ENCODE measurements at regions not wholly inside any gene's neighbourhood (a gene's known extent, or its start where the extent isn't known, plus 50 kb on each side); places are given as distances from the start of the nearest gene placed in this dataset.
"Not testable (repeated sequence)": the region's sequence is repeated elsewhere in the genome, so short reads cannot be mapped to it uniquely, and the experiment has no call there.

GRCh38 chrX:109782994-109783700 lies 50.1 kb upstream of the ACSL4 start:
- no peak for DNase-seq (ENCODE audit: low read depth in 2 of 2)

DNA sequence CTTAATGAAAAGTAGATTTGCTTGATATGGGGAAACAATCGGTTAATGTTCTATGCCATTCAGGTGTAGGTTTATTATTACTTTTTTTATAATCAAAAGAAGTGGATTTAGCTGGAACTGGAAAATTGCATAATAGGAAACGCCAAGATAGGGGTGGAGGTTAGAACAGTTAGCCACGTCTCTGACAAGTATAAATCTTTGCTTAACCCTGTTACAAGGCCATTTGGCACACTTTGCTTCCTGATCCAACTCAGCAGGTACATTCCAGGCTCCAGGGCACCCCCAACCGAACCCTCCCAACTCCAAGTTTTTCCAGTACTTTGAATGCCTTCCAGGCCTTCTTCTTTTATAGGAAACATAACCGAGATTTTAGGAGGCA lies 50.6 kb upstream of the ACSL4 start:
- no peak for DNase-seq (ENCODE audit: low read depth in 2 of 2)

- DNase-seq (ENCODE audit: low read depth in 2 of 2): no peak
These were observed 52.0 kb upstream of the ACSL4 start for GRCh38 chrX:109785053-109785452.

- DNase-seq (ENCODE audit: low read depth in 2 of 2): not testable (repeated sequence)
These were observed 57.5 kb upstream of the ACSL4 start for GRCh38 chrX:109790511-109790910.

- DNase-seq (ENCODE audit: low read depth in 2 of 2): no peak
These were observed 60.1 kb upstream of the ACSL4 start for GRCh38 chrX:109793191-109793590.

DNA sequence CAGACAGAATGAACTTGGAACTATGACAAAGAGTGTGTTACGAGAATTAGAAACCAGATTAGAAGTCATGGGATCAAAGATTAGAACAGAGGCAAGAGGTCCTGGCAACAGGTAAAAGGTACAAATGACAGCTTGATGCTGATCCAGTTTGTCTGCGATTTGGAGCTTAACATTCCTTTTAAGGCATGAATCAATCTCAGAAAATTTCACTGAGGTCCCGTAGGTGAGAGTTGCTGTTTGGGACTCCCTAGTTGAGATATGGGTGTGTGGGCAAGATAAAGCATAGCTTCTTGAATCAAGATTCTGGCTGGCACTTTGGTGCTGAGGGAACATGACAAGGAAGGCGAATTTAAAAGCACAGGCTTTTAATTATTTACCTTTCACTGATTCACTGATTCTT lies 62.6 kb upstream of the ACSL4 start:
- DNase-seq (ENCODE audit: low read depth in 2 of 2): no peak

DNA sequence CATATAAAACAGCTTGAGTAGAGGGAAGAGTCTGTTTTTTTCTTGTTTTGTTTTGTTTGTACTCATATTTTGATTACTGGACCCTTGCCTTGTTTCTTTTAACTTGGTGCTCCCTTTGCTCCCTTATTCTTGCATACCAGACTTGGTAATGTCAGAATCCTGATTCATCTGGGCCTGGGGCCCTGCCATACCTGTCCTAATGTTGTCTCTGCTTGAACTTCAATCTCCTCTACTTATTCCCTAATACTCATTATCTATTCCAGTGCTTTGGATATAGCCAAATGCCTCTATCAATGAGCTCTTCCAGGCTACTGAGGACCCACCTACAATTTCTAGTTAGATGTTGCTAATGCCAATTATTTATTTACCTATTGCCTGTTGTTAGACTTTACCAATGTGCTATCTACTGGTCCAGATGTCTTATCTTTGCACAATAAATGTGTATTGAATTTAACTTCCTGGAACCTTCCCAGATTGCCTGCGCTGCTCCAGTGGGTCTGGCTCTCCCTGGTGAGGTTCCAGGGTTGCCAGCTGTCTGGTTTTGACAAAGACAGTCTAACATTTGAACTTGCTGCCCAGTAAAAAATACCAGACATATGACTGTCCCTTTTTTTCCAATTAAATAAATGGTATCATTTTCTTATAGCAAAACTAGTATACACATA lies 64.4 kb upstream of the ACSL4 start:
- no peak for DNase-seq (ENCODE audit: low read depth in 2 of 2)

DNA sequence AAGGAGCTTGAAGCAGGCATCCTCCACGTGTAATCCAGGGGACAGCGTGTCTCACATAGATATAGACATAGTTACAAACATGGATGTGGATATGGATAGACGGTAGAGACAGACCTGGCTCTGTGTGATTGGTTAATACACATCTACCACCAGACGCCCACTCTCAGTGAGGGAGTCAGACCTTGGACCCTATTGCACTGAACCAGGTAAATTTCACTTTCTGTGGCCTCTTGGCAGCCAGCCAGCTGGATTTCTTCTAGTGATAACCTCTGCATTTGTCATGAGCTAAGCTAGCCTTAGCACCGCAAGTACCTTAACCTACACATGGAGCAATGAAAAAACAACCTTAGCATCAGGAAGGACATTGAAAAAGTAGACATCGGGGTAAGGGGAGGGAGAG lies 79.2 kb upstream of the ACSL4 start:
- no peak for DNase-seq (ENCODE audit: low read depth in 2 of 2)

DNA sequence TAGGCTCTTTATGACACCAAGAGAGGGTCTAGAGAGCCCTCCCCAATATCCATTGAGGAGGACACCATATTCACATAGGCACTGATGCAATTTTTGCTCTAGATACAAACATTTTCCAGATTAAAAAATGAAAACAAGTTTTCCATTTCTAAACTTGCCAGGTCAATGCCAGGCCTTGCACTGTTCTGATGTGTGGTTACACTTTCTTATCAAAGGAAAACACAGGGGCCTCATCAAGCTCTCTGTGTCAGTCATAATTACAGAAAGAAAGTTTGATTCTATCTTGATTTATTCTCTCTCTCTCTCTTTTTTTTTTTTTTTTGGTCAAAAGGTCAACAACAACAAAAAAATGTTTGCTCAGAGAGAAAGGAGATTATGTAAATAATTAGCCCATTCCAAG lies 80.2 kb upstream of the ACSL4 start:
- DNase-seq (ENCODE audit: low read depth in 2 of 2): no peak

DNA sequence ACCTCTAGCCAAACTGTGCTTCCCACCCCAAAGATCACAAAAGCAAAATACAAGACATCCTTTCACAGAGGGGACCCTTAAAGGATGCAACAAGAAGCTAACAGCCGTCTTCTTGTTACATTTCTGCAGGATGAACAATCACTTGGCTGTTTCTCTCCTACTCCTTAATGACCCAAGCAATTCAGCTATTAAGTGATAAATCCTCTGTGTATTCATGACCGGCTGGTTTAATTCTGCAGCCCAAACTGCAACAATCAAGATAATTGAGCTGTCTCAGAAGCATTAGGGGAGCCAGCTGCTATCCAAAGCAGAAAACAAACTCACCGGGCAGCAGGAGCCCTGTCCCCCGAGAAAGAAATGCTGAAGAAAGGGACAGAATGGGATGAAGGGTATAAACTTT lies 85.9 kb upstream of the ACSL4 start:
- no peak for DNase-seq (ENCODE audit: low read depth in 2 of 2)

- no peak for DNase-seq (ENCODE audit: low read depth in 2 of 2)
These were observed 89.8 kb upstream of the ACSL4 start for GRCh38 chrX:109822861-109823260.

- DNase-seq (ENCODE audit: low read depth in 2 of 2): no peak
These were observed 94.1 kb upstream of the ACSL4 start for GRCh38 chrX:109826954-109827708.

DNA sequence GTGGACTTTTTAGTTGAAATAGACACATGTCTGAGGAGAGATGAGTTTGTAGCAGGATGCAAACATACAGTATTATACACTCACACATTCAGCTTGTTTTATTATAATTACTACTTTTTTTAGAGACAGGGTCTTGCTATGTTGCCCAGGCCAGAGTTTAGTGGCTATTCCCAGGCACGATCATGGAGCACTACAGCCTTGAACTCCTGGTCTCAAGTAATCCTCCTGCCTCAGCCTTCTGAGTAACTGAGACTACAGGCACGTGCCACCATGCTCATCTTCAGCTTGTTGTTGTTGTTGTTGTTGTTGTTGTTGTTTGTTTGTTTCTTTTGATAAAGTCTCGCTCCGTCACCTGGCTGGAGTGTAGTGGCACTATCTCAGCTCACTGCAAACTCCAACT lies 94.7 kb upstream of the ACSL4 start:
- DNase-seq (ENCODE audit: low read depth in 2 of 2): no peak

DNA sequence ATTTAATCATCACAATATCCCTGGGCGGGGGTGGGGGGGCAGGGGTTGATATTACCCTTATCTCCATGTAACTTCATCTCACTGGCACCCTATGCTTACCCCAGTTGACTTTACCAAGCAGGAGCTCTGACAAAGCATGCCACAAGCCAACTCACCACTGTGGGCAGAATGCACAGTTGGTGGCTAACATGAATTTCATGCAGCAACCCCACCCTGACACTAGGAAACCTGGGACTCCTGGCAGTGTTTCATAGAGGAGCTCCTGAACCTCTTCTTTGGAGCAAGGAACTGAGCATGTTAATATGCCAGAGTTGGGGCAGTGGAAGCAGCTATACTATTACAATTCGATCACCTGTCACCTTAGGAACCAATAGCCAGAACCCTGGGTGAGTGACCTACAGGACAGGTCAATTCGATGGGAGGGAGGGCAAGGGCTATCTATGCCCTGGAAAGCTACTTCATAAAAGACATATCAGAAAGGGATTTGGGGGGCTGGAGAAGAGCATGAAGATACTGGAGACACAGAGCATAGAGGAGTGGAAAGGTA lies 97.2 kb upstream of the ACSL4 start:
- no peak for DNase-seq (ENCODE audit: low read depth in 2 of 2)

DNA sequence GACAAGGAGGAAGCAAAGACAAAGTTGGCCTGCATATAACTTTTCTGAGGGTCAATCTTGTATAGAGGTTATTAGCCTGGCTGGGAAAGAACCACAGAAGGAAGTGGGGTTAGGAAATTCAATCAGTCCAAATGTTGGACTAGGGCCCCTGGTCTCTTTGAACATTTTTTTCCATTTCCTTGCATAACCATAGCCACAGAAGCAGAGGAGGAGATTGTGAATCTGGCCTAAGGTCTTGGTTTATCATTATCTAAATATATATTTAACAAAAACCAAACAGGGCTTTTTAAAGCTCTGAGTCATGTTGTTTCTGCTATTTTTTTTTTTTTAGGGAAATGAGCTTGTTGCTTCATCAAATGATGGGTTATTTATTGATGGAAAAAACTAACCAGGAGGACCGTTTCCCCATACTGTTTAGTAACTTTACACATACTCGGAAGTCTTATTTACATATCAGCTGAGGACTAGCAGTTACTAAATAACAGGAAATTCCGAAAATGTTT lies 97.7 kb upstream of the ACSL4 start:
- no peak for DNase-seq (ENCODE audit: low read depth in 2 of 2)

DNA sequence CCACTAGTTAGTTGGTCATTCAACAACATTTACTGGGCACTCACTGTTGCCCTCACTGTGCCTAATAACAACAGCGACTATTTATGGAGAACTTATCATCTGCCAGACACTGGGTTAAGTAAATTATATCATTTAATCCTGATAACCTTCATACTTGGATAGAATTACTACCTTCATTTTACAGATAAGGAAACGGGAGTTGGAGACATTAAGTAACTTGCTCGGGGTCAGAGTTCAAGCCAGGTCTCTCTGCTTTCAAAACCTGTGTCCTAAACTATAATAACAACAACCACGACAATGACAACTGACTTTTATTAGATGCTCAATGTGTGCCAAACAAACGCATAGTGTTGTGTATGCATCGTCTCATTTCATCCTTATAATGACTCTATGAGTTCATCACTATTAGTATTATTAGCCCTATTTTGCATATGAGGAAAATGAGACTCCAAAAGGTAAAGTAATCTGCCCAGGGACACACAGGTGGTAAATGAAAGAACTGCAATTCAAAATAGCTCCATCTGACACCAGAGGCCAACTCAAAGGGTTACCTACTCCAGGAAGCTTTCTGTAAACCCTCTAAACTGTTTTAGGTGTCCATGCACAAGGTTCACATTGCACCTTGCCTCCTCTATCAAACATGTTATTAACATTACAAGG lies 98.4 kb upstream of the ACSL4 start:
- DNase-seq (ENCODE audit: low read depth in 2 of 2): no peak

DNA sequence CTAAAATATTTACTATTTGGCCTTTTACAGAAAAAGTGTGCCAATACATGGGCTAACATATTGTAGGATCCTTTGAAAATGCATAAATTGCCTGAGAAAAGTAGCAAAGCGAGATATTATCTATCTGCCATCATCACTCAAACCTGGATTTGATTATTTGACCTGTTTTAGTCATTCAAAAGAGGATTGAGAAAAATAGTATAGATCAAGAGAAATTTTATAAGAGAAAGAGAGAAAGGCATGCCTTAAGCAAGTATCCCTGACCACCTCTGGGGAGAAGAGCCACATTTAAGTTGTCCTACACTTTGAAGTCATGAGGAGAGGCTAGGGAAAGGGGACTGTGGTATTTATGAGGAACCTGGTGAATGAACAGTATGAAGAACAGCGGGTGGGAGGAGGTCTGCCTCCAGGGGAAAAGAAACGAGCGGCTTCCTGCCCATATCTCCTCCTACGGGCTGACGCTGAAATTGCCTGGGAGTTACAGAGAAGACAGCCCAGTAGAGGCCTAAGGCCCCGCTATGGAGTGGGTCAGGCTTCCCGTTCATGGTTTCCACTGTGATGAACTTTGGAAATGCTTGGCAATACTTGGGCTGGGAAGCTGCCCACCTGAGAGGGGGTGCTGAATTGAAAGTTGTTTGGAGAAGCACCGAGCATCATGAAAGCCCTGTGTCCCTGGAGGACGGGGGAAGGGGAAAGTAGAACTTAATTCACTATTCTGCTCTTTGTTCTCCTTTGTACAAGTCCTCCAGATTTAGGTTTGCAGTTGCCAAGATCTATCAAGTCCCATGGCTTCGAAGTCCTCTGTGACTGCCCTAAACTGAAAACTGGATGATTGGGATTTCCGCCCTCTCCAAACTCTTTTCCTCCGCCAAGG lies 106.9 kb upstream of the ACSL4 start:
- no peak for DNase-seq (ENCODE audit: low read depth in 2 of 2)

GRCh38 chrX:109840585-109840984 lies 107.5 kb upstream of the ACSL4 start:
- DNase-seq (ENCODE audit: low read depth in 2 of 2): no peak

GRCh38 chrX:109841257-109841656 lies 108.2 kb upstream of the ACSL4 start:
- no peak for DNase-seq (ENCODE audit: low read depth in 2 of 2)

DNA sequence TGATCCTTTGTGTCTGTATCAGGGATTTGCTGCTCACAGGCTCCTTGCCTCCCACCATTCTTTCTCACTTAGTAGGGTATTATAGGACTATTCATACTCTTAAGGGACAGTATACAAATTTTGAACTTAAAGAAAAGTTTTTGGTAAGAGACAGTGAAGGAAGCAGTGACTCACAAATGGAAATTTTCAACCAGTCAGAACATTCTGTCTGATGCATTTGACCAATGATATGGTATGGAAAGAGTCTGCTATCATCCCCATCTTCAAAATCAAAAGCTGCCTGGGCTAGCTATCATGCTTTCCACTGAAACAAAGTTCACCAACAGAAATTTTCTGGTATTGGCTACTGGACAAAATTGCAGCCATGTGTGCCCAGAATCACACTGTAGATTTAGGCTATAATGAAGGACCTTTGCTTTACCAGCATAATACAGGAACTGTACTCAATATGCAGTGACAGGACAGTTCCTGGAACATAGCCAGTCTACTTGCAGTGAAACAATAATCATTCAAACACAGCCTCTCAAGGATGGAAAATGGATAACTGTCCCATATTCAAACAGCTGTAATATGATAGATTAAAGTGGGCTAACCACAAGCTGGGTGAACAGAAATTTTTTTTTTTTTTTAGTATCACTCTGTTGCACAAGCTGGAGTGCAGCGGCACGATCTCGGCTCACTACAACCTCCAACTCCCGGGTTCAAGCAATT lies 109.0 kb upstream of the ACSL4 start:
- no peak for DNase-seq (ENCODE audit: low read depth in 2 of 2)
